ENCODE measurements at regions not wholly inside any gene's neighbourhood (a gene's known extent, or its start where the extent isn't known, plus 50 kb on each side); places are given as distances from the start of the nearest gene placed in this dataset.

- Histone ChIP-seq H3K4me3 (ENCODE audit: low read length) (no peak overlapping the region), H4K20me1 (ENCODE audit: insufficient read depth) (no peaks in the 10 kb centered on the region), H3K4me2 (ENCODE audit: low read length) (no peak overlapping the region), H3K9me2 (ENCODE audit: insufficient read depth, low read length) (no peaks in the 10 kb centered on the region), H3K9ac (ENCODE audit: low read length) (no peak overlapping the region), H3K79me2 (replicated peaks; ENCODE audit: insufficient read depth, low read length) (peaks cover 19% of the 10 kb centered on the region), H3K27ac (ENCODE audit: low read length) (no peak overlapping the region), H3F3A (ENCODE audit: insufficient read depth, low read length, poor library complexity, severe bottlenecking) (no peaks in the 10 kb centered on the region), H2AFZ (ENCODE audit: low read depth, low read length) (no peak overlapping the region), H3K9me3 (ENCODE audit: low read length) (no peaks in the 10 kb centered on the region), H3K27me3 (ENCODE audit: insufficient read depth, low read depth, low read length) (no peaks in the 10 kb centered on the region), H3K36me3 (ENCODE audit: insufficient read depth, low read length) (no peaks in the 10 kb centered on the region)
- no peak for TF ChIP-seq RAD21 (conservative IDR thresholded peaks at IDR 0.05)
- TF ChIP-seq, protein P1, sequence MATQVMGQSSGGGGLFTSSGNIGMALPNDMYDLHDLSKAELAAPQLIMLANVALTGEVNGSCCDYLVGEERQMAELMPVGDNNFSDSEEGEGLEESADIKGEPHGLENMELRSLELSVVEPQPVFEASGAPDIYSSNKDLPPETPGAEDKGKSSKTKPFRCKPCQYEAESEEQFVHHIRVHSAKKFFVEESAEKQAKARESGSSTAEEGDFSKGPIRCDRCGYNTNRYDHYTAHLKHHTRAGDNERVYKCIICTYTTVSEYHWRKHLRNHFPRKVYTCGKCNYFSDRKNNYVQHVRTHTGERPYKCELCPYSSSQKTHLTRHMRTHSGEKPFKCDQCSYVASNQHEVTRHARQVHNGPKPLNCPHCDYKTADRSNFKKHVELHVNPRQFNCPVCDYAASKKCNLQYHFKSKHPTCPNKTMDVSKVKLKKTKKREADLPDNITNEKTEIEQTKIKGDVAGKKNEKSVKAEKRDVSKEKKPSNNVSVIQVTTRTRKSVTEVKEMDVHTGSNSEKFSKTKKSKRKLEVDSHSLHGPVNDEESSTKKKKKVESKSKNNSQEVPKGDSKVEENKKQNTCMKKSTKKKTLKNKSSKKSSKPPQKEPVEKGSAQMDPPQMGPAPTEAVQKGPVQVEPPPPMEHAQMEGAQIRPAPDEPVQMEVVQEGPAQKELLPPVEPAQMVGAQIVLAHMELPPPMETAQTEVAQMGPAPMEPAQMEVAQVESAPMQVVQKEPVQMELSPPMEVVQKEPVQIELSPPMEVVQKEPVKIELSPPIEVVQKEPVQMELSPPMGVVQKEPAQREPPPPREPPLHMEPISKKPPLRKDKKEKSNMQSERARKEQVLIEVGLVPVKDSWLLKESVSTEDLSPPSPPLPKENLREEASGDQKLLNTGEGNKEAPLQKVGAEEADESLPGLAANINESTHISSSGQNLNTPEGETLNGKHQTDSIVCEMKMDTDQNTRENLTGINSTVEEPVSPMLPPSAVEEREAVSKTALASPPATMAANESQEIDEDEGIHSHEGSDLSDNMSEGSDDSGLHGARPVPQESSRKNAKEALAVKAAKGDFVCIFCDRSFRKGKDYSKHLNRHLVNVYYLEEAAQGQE (IDR thresholded peaks at IDR 0.05; ENCODE audit: borderline replicate concordance), result no peak
Measured at GRCh38 chr12:111064982-111065381, 144.6 kb upstream of the MYL2 start.

DNA sequence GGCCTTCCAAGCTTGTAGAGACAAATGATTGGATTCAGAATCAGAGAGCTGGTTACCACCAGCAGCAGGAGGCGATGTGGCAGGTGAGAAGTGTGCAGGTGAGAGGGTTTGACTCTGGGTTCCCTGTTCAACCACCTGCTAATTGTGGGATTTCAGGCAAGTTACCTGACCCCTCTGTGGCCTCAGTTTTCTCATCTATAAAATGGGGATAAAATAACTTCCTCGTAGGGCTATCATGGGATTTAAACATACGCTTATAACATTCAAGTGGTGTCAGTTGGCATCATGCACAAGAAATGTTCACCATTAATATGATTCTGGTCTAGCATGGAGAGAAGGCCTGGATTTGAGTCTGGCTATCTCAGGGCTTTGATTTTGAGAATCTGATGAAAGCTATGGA lies 143.8 kb upstream of the MYL2 start:
- Histone ChIP-seq H3K27me3 (ENCODE audit: insufficient read depth, low read depth, low read length) (no peaks in the 10 kb centered on the region), H3K9ac (ENCODE audit: low read length) (no peak overlapping the region), H3F3A (ENCODE audit: insufficient read depth, low read length, poor library complexity, severe bottlenecking) (no peaks in the 10 kb centered on the region), H3K9me3 (ENCODE audit: low read length) (no peaks in the 10 kb centered on the region), H3K9me2 (ENCODE audit: insufficient read depth, low read length) (no peaks in the 10 kb centered on the region), H3K4me3 (ENCODE audit: low read length) (no peak overlapping the region), H3K4me2 (ENCODE audit: low read length) (no peak overlapping the region), H3K79me2 (replicated peaks; ENCODE audit: insufficient read depth, low read length) (peaks cover 19% of the 10 kb centered on the region), H3K27ac (ENCODE audit: low read length) (no peak overlapping the region), H3K36me3 (ENCODE audit: insufficient read depth, low read length) (no peaks in the 10 kb centered on the region), H4K20me1 (ENCODE audit: insufficient read depth) (no peaks in the 10 kb centered on the region), H2AFZ (ENCODE audit: low read depth, low read length) (no peak overlapping the region)
- no peak for TF ChIP-seq POLR2AphosphoS5 (IDR thresholded peaks at IDR 0.05)

DNA sequence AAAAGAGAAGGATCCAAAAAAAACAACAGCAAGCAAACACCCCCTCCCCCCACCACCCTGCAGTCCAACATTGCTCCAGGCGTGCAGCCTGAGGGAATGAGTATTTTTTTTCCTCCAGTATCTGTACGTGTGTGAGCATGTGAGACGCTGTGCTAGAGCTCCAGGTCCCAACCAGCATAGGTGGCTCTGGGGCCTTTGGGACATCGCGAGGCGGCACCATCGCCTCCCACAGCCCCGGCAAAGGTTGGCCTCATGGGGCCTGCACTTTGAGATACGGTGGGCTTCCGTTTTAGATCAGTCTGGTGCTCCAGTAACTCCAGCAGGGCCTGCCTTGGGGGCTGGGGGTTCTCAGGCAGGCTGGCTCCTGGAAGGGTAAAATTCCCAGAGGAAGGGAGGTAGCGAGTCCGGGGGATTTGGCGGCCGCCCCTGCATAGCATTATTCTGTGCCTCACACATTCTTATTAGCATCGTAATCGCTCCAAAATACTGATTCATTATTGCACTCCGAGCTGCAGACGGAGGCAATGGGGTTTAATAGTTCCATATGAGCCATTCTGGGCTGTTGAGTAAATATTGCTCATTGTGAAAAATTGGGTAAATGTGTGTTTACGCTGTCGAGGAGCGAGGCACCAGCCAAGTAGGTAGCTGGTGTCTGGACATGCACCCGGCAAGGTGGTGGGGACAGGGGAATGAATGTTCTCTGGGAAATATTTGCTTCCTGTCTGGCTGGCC lies 143.1 kb upstream of the MYL2 start:
- H2AFZ ChIP-seq (ENCODE audit: low read depth, low read length), result no peak overlapping the region
- H3K4me2 ChIP-seq (ENCODE audit: low read length), result no peak overlapping the region

More for the DNA sequence above, 143.1 kb upstream of the MYL2 start:
- no peaks in the 10 kb centered on the region for H3K9me3 ChIP-seq (ENCODE audit: low read length)
- no peaks in the 10 kb centered on the region for H4K20me1 ChIP-seq (ENCODE audit: insufficient read depth)
- no peaks in the 10 kb centered on the region for H3K36me3 ChIP-seq (ENCODE audit: insufficient read depth, low read length)
- no peak overlapping the region for H3K4me3 ChIP-seq (ENCODE audit: low read length)
- H3F3A ChIP-seq (ENCODE audit: insufficient read depth, low read length, poor library complexity, severe bottlenecking), result no peaks in the 10 kb centered on the region
- no peaks in the 10 kb centered on the region for H3K9me2 ChIP-seq (ENCODE audit: insufficient read depth, low read length)
- no peak overlapping the region for H3K27ac ChIP-seq (ENCODE audit: low read length)
- TF ChIP-seq, protein P2, sequence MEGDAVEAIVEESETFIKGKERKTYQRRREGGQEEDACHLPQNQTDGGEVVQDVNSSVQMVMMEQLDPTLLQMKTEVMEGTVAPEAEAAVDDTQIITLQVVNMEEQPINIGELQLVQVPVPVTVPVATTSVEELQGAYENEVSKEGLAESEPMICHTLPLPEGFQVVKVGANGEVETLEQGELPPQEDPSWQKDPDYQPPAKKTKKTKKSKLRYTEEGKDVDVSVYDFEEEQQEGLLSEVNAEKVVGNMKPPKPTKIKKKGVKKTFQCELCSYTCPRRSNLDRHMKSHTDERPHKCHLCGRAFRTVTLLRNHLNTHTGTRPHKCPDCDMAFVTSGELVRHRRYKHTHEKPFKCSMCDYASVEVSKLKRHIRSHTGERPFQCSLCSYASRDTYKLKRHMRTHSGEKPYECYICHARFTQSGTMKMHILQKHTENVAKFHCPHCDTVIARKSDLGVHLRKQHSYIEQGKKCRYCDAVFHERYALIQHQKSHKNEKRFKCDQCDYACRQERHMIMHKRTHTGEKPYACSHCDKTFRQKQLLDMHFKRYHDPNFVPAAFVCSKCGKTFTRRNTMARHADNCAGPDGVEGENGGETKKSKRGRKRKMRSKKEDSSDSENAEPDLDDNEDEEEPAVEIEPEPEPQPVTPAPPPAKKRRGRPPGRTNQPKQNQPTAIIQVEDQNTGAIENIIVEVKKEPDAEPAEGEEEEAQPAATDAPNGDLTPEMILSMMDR (IDR thresholded peaks at IDR 0.05; ENCODE audit: poor library complexity, severe bottlenecking), result no peak
- TF ChIP-seq SMC3 (conservative IDR thresholded peaks at IDR 0.05; ENCODE audit: poor library complexity) (no peak), MXI1 (conservative IDR thresholded peaks at IDR 0.05; ENCODE audit: poor library complexity, severe bottlenecking) (no peak), POLR2AphosphoS5 (IDR thresholded peaks at IDR 0.05) (no peak), TAF1 (IDR thresholded peaks at IDR 0.05; ENCODE audit: low read depth) (no peak), EZH2 (IDR thresholded peaks at IDR 0.05; ENCODE audit: borderline replicate concordance, insufficient read depth, low read length, poor library complexity, severe bottlenecking) (no peak), EP300 (conservative IDR thresholded peaks at IDR 0.05; ENCODE audit: poor library complexity, severe bottlenecking) (no peak), RAD21 (conservative IDR thresholded peaks at IDR 0.05) (no peak)
- TF ChIP-seq, protein P1 (IDR thresholded peaks at IDR 0.05; ENCODE audit: borderline replicate concordance), result no peak
- no peaks in the 10 kb centered on the region for H3K27me3 ChIP-seq (ENCODE audit: insufficient read depth, low read depth, low read length)
- H3K79me2 ChIP-seq (replicated peaks; ENCODE audit: insufficient read depth, low read length), result peaks cover 19% of the 10 kb centered on the region
- no peak overlapping the region for H3K9ac ChIP-seq (ENCODE audit: low read length)
